Smooth muscle cell of the brain vasculature (primary cell): ENCODE measurements at regions not wholly inside any gene's neighbourhood (a gene's known extent, or its start where the extent isn't known, plus 50 kb on each side); places are given as distances from the start of the nearest gene placed in this dataset.
"Not testable (repeated sequence)": the region's sequence is repeated elsewhere in the genome, so short reads cannot be mapped to it uniquely, and the experiment has no call there.

ENCODE experiments used
- DNase-seq: peaks from one replicate; pipeline ENCODE4 v3.0.0-alpha.2; 2012; ENCODE audit warnings: low read depth, low spot score

GRCh38 chr2:49861821-49862220 lies 707.5 kb upstream of the FSHR start:
- no peak for DNase-seq

- DNase-seq, result no peak
Observed at GRCh38 chr2:49860834-49861233, 706.5 kb upstream of the FSHR start.

DNA sequence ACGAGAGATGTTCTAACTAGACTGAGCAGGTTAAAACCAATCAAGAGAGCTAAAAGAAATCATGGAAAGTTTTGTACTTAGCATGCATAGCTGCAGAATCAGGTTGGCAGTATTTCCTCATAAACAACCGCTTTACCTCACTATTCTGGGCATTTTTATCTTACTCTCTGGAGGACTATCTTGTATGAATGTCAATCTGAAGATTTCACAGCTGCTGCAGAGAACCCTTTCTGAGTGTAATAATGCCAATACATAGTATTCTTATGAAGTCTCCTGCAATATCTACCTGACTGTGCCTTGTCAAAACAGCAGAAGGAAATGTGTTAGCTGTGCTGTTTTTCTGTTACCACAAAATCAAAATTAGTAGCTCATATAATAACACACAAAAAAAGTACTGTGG lies 705.9 kb upstream of the FSHR start:
- no peak for DNase-seq

- no peak for DNase-seq
Observed at GRCh38 chr2:49858657-49859056, 704.3 kb upstream of the FSHR start.

- DNase-seq, result no peak
Observed at GRCh38 chr2:49858113-49858490, 703.8 kb upstream of the FSHR start.

DNA sequence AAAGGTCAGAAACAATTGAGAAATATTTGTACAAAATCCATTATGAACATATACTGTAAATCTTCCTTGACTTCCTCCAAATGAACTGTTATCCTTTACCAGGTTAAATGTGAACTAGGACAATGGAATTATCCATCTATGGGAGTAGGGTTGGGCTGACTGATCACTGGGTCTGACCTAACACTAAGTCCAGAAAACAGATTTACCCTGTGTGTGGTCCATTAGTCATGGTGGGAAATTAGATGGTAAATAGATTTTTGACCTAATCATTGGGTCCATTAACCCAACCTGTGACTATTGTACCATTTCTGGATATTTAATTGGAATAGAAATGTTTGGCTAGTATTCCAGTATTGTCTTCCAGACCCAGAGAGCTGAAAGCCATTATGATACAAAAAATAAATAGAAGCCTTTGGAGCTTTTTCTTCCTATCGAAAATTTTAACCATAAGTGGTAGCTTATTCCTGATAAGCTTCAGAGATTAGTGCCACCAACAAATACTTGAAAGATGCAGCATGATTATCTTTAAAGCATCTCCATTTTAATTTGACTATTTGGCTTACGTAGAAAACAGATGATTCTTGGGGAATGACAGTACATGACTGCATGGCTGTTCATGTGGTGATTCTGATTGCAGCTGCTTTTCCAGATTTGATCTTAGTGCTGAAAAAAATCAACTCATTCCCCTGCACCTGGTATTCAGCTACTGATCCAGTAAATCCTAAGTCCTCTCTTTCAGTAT lies 703.2 kb upstream of the FSHR start:
- DNase-seq, result no peak

DNA sequence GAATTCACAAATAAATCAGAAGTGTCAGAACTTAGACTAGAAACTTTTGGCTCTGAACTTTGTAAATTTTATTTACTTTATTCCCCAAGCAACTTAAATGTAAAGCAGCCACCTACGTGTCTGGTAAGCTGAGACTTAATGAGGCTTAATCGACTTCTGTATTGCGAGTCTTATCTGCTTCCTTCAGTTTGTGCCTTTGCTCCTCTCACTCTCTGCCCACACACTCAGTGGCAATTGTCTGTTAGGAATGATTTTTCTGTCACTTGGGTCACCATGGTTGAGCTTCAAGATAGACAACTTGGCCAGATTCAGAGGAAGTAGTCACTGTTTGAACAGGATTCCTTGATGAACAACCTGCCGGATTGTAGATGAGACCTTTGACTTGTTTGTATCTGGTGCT lies 691.4 kb upstream of the FSHR start:
- DNase-seq, result no peak

DNA sequence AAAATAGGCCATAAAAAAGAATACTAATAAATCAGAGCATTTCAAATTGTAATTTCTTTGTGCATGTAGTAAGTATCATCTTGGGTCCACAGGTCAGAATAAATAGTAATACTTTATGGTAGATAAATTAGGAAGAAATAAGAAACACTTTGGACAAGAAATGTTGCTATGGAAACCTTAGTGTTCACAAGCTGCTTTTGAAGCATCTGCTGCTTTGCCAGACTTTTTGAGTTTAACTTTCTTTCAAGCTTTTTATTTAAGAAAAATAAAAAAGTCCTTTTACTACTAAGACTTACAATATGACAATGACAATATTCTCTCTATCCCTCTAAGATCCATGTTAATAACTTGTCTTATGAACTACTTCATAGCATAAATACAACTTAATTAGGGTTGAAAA lies 690.7 kb upstream of the FSHR start:
- no peak for DNase-seq

GRCh38 chr2:49844113-49844512 lies 689.8 kb upstream of the FSHR start:
- DNase-seq, result not testable (repeated sequence)

DNA sequence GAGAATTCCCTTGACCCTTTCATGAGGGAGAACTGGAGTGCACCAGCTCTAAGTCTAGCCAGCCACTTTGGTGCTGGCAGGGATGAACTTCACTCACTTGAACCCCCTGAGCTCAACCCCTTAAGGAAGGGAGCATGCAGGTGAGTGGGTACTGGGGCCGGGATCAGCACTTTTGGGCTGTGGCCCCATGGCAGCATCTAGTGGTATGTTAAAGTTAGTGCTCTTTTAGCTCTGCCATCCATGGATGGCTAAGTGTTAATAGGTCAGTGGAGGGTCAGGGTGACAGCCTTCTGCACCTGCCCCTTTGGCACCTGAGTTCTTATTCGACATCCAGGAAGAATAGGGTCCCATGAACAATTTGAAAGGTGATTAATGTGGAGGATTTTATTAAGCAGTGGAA lies 689.0 kb upstream of the FSHR start:
- DNase-seq, result no peak

DNA sequence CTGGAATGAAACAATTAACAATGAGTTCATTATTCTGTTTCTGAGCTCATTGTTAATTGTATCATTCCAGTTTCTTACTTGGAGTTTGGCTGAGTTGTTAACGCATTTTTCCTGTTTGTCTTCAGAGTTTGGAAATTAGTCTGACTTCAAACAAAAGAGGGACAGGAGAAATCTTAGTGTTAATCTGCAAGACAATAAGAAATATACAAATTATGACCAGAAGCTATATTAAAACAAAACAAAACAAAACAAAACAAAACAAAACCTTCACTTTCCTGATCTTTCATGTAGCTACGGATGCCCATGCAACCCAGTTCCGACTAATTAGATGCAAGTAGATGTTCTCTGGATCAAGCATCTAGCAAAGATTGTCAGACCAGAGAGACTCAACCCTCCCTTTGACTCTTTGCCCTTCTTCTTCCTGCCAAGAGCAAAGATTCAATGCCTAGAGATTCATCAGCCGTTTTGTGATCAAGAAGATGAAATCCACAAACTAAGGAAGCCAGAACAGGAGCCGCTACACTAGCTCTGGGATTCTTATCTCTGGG lies 686.2 kb upstream of the FSHR start:
- DNase-seq, result no peak

GRCh38 chr2:49839818-49840217 lies 685.5 kb upstream of the FSHR start:
- no peak for DNase-seq

- no peak for DNase-seq
Observed at GRCh38 chr2:49837561-49838293, 683.4 kb upstream of the FSHR start.

GRCh38 chr2:49836017-49836416 lies 681.7 kb upstream of the FSHR start:
- DNase-seq, result no peak

DNA sequence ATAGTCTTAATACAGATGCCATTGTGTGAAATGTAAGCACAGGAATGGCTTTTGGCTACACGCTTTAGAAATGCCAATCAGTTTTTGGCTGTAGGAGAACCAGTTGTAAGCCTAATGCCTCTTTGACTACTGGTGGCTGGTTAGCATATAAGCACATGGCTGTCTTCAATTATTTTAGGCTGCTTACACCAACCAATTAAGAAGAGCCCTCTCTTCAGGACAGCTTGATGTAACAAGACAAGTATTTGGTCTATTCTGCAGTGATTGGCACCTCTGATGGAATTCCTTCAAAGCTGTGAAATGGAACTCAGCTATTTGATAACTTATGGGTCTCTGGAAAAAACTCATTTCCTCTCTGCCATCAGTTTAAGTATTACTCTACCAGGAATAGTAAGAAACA lies 680.1 kb upstream of the FSHR start:
- DNase-seq, result no peak

DNA sequence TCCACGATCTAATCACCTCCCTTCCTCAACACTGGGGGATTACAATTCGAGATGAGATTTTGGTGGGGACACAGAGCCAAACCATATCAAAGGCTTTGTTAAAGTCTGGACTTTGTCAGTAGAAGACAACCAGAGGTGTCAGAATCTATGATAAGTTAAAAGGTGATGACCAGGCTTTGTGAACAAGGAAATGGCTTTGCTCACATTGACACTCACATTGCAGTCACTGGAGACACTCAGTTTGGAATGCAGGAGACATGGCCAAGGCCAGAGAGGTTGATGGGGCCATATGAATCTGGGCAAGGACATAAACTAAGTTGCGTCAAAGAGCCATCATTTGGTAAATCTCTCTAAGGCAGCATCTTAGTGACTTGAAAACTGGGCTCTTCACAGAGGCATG lies 678.2 kb upstream of the FSHR start:
- DNase-seq, result no peak

- DNase-seq, result no peak
Observed at GRCh38 chr2:49831698-49832367, 677.5 kb upstream of the FSHR start.

GRCh38 chr2:49830846-49831245 lies 676.5 kb upstream of the FSHR start:
- no peak for DNase-seq

GRCh38 chr2:49827366-49827765 lies 673.1 kb upstream of the FSHR start:
- DNase-seq, result no peak

GRCh38 chr2:49813208-49813607 lies 658.9 kb upstream of the FSHR start:
- no peak for DNase-seq

GRCh38 chr2:49812730-49813129 lies 658.4 kb upstream of the FSHR start:
- no peak for DNase-seq

- no peak for DNase-seq
Observed at GRCh38 chr2:49811502-49811901, 657.2 kb upstream of the FSHR start.

DNA sequence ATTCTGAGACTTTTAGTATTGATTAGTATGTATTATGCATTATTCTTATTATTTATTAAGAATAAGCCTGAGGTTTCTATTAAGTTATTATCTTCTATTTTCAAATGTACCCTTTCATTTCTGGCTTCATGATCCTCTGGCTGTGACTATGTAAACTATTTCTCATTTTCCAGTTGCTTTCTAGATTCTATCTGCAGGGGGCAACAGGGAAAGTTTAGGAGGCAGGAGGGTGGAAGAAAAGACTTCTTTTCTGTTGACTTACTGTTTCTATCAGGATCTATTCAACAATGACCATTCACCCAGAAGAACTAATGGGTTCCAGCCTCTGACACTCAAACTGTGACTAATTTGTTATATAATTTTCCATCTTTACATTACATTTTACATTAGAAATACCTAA lies 653.4 kb upstream of the FSHR start:
- no peak for DNase-seq
